GM19035 (cell line): ENCODE measurements at regions not wholly inside any gene's neighbourhood (a gene's known extent, or its start where the extent isn't known, plus 50 kb on each side); places are given as distances from the start of the nearest gene placed in this dataset.
"Not testable (repeated sequence)": the region's sequence is repeated elsewhere in the genome, so short reads cannot be mapped to it uniquely, and the experiment has no call there.

ENCODE experiments used
- ATAC-seq: cut with Tn5 transposase; IDR thresholded peaks from one replicate; pipeline ENCODE4 v1.9.1; 2021; ENCODE audit not compliant: unreplicated experiment

DNA sequence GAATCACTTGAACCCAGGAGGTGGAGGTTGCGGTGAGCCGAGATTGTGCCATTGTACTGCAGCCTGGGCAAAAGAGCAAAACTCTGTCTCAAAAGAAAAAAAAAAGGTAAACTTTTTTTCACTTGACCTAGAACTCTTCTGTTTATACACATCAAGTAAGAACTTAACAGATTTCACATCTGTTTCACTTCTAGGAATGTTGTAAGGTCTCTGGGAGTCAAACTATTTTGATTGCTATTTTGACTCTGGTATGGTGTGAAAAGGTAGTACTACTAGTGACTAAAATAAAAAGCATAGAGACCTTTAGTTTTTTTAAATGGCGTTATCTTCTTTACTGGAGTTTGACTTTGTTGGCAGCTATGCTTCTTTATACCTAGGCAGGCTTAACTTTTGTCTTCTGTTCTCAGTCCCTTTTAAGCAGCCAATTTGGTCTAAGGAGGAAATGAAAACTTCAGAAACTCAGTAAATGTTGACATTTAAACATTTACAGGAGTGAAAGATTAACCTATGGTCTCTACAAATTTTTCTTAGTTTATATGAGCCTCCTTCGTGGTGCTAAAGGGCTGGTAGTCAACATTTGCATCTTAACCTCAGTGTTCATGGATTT is 84.7 kb downstream of the METTL2B start:
- not testable (repeated sequence) for ATAC-seq

GRCh38 chr7:128562795-128563194 is 86.2 kb downstream of the METTL2B start:
- not testable (repeated sequence) for ATAC-seq

GRCh38 chr7:128564123-128564700 is 87.7 kb downstream of the METTL2B start:
- ATAC-seq, result not testable (repeated sequence)

DNA sequence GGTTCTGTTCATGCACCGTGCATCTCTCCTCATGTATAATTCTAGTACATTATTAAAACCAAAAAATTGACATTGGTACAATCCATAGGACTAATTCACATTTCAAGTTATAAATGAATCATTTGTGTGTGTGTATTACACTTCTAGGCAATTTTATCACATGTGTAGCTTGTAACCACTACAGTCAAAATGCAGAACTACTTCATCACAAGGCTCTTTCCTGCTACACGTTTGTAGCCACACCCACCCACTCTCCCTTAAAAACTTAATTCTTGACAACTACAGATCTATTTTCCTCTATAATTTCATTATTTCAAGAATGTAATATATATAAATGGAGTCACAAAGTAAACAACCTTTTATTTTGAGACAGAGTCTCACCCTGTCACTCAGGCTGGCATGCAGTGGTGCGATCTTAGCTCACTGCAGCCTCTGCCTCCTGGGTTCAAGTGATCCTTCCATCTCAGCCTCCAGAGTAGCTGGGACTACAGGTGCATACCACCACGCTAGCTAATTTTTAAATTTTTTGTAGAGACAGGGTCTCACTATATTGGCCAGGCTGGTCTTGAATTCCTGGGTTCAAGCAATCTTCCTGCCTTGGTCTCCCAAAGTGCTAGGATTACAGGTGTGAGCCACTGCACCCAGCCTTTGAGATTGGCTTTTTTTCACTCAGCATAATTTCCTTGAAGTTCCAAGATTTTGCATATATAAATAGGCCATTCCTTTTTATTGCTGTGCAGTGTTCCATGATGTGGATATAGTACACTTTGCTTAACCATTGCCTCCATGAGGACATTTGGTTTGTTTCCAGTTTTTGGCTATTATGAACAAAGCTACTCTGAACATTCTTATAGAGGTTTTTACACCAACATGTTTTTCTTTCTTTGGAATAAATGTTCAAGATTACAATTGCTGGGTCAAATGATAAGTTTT is 88.7 kb downstream of the METTL2B start:
- not testable (repeated sequence) for ATAC-seq

DNA sequence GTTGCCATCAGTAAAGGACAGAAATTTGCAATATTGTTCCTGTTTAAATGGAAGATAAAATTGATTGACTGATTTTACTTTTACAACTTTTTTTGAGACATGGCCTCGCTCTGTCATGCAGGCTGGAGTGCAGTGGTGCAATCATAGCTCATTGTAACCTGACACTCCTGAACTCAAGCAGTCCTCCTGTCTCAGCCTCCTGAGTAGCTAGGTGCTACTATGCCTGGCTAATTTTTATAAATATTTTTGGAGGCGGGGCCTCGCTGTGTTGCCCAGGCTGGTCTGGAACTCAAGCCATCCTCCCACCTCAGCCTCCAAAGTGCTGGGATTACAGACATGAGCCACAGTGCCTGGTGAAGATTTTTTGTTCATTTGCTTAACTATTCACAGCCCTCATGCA is 96.8 kb upstream of the GARIN1A start:
- not testable (repeated sequence) for ATAC-seq

GRCh38 chr7:128576953-128577352 is 95.1 kb upstream of the GARIN1A start:
- not testable (repeated sequence) for ATAC-seq

DNA sequence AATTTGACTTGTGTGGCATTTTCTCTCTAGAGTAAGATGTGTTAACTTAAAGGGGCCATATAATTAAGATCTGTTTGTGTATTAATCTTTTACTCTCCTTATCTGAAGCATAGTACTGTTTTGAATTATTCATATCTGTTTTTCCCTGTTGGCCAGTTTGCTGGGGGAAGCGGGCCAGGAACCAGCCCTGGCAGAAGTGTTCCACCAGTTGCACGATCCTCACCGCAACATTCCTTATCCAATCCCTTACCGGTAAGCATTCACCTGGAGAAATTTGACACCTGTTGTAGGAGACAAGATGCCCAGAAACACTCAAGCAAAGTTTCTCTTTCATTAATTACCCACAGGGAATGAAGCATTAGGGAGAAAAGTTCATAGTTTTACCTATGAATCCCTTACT is 92.2 kb upstream of the GARIN1A start:
- not testable (repeated sequence) for ATAC-seq

- ATAC-seq, result not testable (repeated sequence)
Measured at GRCh38 chr7:128581100-128581499, 91.0 kb upstream of the GARIN1A start.

DNA sequence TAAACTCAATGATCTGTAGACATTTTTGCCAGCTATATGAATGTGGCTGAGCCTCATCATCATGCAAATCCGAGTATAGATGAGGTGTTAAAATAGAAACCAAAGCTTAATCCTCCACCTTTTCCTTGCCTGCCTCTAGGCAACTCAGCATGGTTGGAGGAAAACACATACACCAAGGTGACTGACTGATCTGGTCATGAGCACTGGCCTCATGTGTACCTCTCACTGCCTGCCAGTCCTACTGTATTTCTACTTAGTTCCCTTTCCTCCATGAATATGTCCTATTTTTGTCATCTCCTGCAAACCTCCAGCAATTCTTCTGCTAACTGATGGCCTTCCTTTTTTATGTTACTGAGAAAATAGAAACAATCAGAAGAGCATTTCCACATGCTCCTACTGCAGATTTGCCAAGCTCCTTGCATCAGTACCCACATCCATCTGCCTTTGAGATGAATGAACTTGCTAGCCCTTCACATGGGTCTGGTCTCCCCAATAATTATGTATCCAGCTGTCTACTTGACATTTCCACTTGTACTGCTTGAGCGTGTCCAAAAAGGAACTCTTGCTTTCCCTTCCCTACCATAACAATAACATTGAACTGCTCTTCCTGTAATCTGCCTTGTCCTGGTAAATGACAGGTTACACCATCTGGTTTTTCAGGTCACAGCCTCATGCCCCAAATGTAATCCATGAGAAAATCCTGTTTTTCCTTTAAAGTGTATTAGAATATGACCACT is 90.1 kb upstream of the GARIN1A start:
- not testable (repeated sequence) for ATAC-seq

GRCh38 chr7:128586715-128587114 is 85.4 kb upstream of the GARIN1A start:
- ATAC-seq, result not testable (repeated sequence)

GRCh38 chr7:128591705-128592104 is 80.4 kb upstream of the GARIN1A start:
- ATAC-seq, result no peak

- ATAC-seq, result not testable (repeated sequence)
Measured at GRCh38 chr7:128592209-128592608, 79.9 kb upstream of the GARIN1A start.

DNA sequence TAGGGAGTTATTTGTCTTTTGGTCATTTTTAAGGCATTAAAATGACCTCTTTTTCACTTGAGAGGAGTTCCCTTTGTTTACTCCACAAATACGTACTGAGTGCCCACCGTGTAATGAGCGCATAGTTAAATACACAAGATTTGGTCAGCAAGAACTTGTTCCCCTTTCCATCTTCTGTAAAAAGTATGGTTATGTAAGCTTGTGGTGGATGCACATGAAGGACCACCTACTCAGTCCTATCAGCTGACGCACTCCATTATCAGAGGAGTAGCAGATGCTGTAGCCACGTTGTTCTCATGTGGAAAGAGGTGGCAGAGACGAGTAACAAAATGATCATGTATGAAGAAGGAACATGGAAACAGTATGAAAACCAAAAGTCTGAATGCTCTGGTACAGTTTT is 78.0 kb upstream of the GARIN1A start:
- ATAC-seq, result not testable (repeated sequence)

GRCh38 chr7:128596336-128597128 is 75.6 kb upstream of the GARIN1A start:
- ATAC-seq, result not testable (repeated sequence)

GRCh38 chr7:128598946-128599345 is 73.1 kb upstream of the GARIN1A start:
- ATAC-seq, result not testable (repeated sequence)

DNA sequence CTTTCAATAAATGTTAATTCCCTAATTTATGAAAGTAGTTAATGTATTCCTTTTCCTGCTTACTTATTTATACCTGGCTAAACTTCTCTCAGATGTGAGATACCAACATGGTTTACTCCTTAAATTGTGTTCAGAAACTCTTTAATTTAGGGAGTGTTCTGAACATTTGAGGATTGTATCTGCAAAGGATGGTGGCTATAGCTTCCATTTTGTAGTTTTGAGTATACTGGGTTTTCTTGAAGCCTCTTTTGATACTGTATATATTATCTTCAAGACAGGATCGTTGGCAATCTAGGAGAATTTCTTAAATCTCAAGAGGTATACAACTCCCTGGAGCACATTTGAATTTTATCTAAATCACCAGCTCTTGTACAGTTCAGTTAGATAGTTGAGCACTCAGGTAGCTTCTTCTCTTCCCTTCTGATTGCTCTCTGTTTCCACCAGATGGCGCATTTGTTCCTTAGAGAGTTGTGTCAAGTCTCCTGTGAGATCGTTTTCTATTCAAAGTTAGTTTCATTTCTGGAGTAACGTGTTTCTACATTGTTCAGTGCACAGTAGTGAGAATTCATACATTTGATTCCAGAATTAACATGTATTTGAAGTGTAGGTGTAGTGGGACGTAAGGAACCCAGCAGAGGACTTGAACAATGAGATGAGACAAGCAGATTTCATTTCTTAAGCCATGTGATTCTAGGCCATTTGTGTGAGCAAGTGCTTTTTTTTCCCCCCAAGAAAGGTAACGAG is 63.2 kb upstream of the GARIN1A start:
- peak; percentile 71 for ATAC-seq

- ATAC-seq, result not testable (repeated sequence)
Measured at GRCh38 chr7:128613366-128613765, 58.7 kb upstream of the GARIN1A start.

- not testable (repeated sequence) for ATAC-seq
Measured at GRCh38 chr7:128614812-128615211, 57.3 kb upstream of the GARIN1A start.

DNA sequence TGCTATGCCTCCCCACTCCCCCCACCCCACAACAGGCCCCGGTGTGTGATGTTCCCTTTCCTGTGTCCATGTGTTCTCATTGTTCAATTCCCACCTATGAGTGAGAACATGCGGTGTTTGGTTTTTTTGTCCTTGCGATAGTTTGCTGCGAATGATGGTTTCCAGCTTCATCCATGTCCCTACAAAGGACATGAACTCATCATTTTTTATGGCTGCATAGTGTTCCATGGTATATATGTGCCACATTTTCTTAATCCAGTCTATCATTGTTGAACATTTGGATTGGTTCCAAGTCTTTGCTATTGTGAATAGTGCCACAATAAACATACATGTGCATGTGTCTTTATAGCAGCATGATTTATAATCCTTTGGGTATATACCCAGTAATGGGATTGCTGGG is 55.3 kb upstream of the GARIN1A start:
- ATAC-seq, result not testable (repeated sequence)
